ENCODE measurements at regions not wholly inside any gene's neighbourhood (a gene's known extent, or its start where the extent isn't known, plus 50 kb on each side); places are given as distances from the start of the nearest gene placed in this dataset.

DNA sequence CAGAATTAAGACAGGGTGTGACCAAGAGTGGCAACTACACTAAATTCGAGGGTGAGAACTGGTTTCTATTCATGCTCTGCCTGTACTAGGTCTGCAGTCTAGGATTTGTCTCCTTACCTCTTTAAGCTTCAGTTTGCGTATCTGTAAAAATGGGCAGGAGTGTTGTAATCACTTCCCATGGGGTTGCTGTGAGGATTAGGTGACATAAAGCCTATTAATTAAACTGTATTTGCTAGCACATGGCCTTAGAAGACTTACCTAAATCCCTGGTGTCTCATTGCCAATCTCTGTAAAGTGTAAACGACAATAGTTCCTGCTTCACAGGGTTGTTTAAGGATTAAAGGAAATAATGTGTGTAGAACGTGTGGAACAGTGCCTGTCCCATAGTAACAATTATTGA, 193.6 kb downstream of the DRD1 start:
- DNase-seq (ENCODE audit: low read depth): no peak
- H3K4me3 ChIP-seq (ENCODE audit: low read length): no peak overlapping the region
- TF ChIP-seq, protein P1, sequence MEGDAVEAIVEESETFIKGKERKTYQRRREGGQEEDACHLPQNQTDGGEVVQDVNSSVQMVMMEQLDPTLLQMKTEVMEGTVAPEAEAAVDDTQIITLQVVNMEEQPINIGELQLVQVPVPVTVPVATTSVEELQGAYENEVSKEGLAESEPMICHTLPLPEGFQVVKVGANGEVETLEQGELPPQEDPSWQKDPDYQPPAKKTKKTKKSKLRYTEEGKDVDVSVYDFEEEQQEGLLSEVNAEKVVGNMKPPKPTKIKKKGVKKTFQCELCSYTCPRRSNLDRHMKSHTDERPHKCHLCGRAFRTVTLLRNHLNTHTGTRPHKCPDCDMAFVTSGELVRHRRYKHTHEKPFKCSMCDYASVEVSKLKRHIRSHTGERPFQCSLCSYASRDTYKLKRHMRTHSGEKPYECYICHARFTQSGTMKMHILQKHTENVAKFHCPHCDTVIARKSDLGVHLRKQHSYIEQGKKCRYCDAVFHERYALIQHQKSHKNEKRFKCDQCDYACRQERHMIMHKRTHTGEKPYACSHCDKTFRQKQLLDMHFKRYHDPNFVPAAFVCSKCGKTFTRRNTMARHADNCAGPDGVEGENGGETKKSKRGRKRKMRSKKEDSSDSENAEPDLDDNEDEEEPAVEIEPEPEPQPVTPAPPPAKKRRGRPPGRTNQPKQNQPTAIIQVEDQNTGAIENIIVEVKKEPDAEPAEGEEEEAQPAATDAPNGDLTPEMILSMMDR (IDR thresholded peaks at IDR 0.05; ENCODE audit: insufficient read depth, low read depth, low read length, missing control alignments): no peak

DNA sequence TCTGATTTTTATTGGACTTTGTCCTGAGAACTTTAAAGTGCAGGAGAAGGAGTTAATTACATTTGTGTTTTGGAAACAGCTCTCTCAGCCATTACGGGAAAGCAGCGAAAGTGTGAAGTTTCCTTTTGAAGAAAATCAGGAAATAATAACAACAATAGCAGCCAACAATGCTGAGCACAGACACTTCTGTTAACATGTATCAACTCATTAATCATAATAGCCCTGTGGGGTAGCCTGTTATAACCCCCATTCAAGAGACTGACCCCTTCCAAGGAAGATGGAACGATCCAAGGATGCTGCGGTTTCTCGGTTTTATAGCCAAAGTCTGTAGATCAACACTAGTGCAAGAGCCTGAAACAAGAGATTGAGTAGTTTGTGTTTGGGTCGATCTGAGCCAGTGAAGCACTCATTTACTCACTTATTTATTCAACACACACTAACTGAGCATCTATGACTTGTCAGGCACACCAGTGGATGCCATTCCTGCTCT, 195.5 kb downstream of the DRD1 start:
- no peak for DNase-seq (ENCODE audit: low read depth)
- TF ChIP-seq, protein P1 (IDR thresholded peaks at IDR 0.05; ENCODE audit: insufficient read depth, low read depth, low read length, missing control alignments): no peak
- no peak overlapping the region for H3K4me3 ChIP-seq (ENCODE audit: low read length)

DNA sequence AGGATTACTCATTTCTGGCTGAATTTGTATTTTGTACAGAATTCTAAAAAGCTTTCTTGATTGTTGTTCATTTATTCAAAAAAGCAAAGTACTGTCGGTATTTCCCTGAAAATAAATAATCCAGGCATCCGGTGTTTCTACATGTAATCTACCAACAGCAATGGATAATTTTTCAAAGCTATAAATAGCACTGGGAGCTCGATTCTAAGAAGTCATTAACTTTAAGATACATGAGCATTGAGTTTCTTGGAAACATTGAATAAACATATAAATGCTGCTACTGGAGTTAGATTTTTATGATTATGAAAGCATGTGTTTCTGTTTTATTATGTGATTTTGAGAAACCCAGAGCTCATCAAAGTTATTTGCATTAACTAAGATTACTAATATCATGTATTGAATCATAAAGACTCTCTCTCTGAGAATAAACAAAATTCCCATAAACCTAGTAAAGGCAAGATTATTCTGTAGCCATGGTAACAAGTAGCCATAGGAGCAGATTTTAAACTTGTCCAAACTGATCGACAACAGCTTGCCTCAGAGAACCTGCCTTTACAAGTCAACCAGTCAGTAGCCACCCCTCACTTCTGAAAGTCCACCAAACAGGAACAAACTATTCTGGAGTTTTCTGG, 197.0 kb downstream of the DRD1 start:
- DNase-seq (ENCODE audit: low read depth): no peak
- H3K4me3 ChIP-seq (ENCODE audit: low read length): no peak overlapping the region
- TF ChIP-seq, protein P1 (IDR thresholded peaks at IDR 0.05; ENCODE audit: insufficient read depth, low read depth, low read length, missing control alignments): no peak

DNA sequence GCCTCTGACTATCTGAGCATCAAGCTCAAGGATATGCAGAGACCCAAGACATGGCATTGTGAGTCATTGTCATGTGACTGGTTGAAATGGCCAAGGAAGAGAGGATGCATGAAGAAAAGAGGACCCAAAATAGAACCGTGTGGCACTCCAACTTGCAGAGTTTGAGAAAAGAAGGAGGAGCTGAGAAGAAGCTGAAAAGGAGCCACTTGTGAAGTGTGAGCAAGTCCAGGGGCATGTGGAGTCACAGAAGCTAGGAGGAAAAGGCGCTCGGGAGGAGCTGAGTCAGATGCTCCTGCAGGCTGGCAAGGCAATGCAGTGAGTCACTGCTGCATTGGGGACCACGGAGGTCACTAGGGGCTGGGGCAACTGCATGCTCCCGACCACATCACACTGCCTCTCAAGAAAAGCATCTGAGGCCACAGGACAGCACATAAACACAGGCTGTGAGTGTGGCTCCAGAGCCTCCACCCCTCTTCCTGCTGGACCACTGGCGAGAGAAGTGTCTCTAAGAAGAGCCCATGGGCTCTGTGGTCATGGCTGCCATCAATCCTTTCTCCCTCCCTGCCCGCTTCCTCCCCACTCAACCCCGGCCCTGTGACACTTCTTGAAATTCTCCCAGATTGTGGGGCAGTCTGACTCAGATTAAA, 197.6 kb downstream of the DRD1 start:
- TF ChIP-seq, protein P1 (IDR thresholded peaks at IDR 0.05; ENCODE audit: insufficient read depth, low read depth, low read length, missing control alignments): no peak
- DNase-seq (ENCODE audit: low read depth): peak; percentile 46
- H3K4me3 ChIP-seq (ENCODE audit: low read length): no peak overlapping the region

DNA sequence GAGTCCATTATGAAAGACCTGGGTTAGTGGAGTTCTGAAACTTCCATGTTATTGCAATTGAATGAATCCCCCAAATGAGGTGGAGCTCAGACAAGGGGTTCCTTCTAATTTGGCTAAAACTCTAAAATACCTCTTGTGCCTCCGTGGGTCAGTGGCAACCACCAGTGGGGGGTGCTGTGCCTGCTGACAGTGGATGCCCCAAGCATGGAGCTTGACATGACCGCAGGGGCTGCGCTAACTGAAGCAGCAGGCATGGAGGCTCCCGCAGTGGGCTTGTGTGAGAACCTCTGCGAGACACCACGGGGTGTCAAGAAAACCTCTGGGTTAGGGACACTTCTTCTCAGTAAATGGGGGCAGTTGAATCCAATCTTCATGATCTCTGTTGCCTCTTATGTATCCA, 200.5 kb downstream of the DRD1 start:
- TF ChIP-seq, protein P1 (IDR thresholded peaks at IDR 0.05; ENCODE audit: insufficient read depth, low read depth, low read length, missing control alignments): no peak

DNA sequence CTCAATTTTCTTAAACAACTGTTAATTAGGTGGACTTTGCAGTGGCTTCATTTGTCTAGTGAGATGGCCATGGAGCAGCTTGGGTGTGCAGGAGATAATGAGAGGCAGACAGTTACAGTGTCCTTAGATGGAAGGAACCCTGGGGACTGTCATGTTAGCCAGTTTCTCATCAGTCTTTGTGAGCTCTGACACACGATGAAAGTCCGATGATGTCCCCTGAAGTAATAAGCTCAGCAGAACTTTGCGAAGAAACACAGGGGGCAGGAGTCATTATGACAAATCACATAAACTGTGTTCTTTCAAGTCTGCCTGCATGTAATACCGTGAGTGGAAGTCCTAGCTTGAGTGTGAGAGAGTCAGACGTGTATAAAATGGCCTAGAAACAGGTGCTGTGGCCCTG, 201.8 kb downstream of the DRD1 start:
- H3K4me3 ChIP-seq (ENCODE audit: low read length): no peak overlapping the region
- TF ChIP-seq, protein P1 (IDR thresholded peaks at IDR 0.05; ENCODE audit: insufficient read depth, low read depth, low read length, missing control alignments): no peak
- DNase-seq (ENCODE audit: low read depth): no peak

More for the DNA sequence above, 200.5 kb downstream of the DRD1 start:
- no peak for DNase-seq (ENCODE audit: low read depth)
- H3K4me3 ChIP-seq (ENCODE audit: low read length): no peak overlapping the region

Measured in epithelial cell of esophagus (primary cell).